OCI-LY1 (cell line): ENCODE measurements at regions not wholly inside any gene's neighbourhood (a gene's known extent, or its start where the extent isn't known, plus 50 kb on each side); places are given as distances from the start of the nearest gene placed in this dataset.

Experiments used
- H2AFZ ChIP-seq: fragments of 200-600 bp; sonication (generic), shearing (Covaris generic); 2 replicates; pipeline ENCODE4 v1.6.0; 2014; ENCODE audit warnings: antibody characterized with exemption, mild to moderate bottlenecking, low read length
- H3F3A ChIP-seq: fragments of 200-600 bp; sonication (generic), shearing (Covaris generic); 2 replicates; pipeline ENCODE4 v1.6.0; 2014; ENCODE audit warnings: mild to moderate bottlenecking, antibody characterized with exemption, low read length, moderate library complexity; ENCODE audit not compliant: insufficient read depth
- H3K27ac ChIP-seq: fragments of 200-600 bp; sonication (generic); 2 replicates; pipeline ENCODE4 v1.5.1; 2014; ENCODE audit warnings: low read length, mixed run types, mild to moderate bottlenecking, low read depth; ENCODE audit not compliant: poor library complexity, severe bottlenecking
- H3K27me3 ChIP-seq: fragments of 200-600 bp; sonication (generic); 2 replicates; pipeline ENCODE4 v1.6.0; 2014; ENCODE audit warnings: antibody characterized with exemption, mild to moderate bottlenecking, low read length, moderate library complexity; ENCODE audit not compliant: insufficient read depth
- H3K36me3 ChIP-seq: fragments of 200-600 bp; sonication (generic); 2 replicates; pipeline ENCODE4 v1.6.1; 2014; ENCODE audit warnings: mild to moderate bottlenecking, antibody characterized with exemption, low read length, moderate library complexity, mixed read lengths; ENCODE audit not compliant: insufficient read depth
- H3K4me1 ChIP-seq: fragments of 200-600 bp; sonication (generic); 2 replicates; pipeline ENCODE4 v1.5.1; 2014; ENCODE audit warnings: mild to moderate bottlenecking, low read length, moderate library complexity; ENCODE audit not compliant: insufficient read depth, severe bottlenecking
- H3K4me2 ChIP-seq: fragments of 200-600 bp; sonication (generic), shearing (Covaris generic); 2 replicates; pipeline ENCODE4 v1.6.1; 2014; ENCODE audit warnings: low read length
- H3K4me3 ChIP-seq: fragments of 200-600 bp; sonication (generic); 2 replicates; pipeline ENCODE4 v1.5.1; 2014; ENCODE audit warnings: low read length, low read depth, mild to moderate bottlenecking, mixed read lengths; ENCODE audit not compliant: poor library complexity, severe bottlenecking
- H3K79me2 ChIP-seq: fragments of 200-600 bp; shearing (Covaris generic); 2 replicates; pipeline ENCODE4 v1.6.1; 2016; ENCODE audit warnings: mixed run types, low read length, mixed read lengths; ENCODE audit not compliant: insufficient read depth
- H3K9ac ChIP-seq: fragments of 200-600 bp; sonication (generic), shearing (Covaris generic); 2 replicates; pipeline ENCODE4 v1.6.1; 2014; ENCODE audit warnings: mild to moderate bottlenecking, low read length, mixed read lengths
- H3K9me2 ChIP-seq: fragments of 200-600 bp; sonication (generic), shearing (Covaris generic); 2 replicates; pipeline ENCODE4 v1.6.1; 2014; ENCODE audit warnings: low read depth, mild to moderate bottlenecking, low read length, mixed read lengths
- H3K9me3 ChIP-seq: fragments of 200-600 bp; shearing (Covaris generic); 2 replicates; pipeline ENCODE4 v1.6.1; 2014; ENCODE audit warnings: low read length, mixed read lengths
- H4K20me1 ChIP-seq: fragments of 200-600 bp; sonication (generic), shearing (Covaris generic); 2 replicates; pipeline ENCODE4 v1.6.0; 2016; ENCODE audit warnings: mild to moderate bottlenecking, low read length; ENCODE audit not compliant: insufficient read depth
- CTCF ChIP-seq: fragments of 200-600 bp; sonication (generic), shearing (Covaris generic); IDR thresholded peaks from 2 replicates; pipeline ENCODE4 v1.5.1; 2017; ENCODE audit warnings: mild to moderate bottlenecking, antibody characterized with exemption, low read length, moderate library complexity, mixed read lengths
- EZH2 ChIP-seq: fragments of 200-600 bp; sonication (generic), shearing (Covaris generic); IDR thresholded peaks from 2 replicates; pipeline ENCODE4 v1.8.0; 2017; ENCODE audit warnings: borderline replicate concordance, mixed run types, mild to moderate bottlenecking, antibody characterized with exemption, low read length, moderate library complexity, mixed read lengths

DNA sequence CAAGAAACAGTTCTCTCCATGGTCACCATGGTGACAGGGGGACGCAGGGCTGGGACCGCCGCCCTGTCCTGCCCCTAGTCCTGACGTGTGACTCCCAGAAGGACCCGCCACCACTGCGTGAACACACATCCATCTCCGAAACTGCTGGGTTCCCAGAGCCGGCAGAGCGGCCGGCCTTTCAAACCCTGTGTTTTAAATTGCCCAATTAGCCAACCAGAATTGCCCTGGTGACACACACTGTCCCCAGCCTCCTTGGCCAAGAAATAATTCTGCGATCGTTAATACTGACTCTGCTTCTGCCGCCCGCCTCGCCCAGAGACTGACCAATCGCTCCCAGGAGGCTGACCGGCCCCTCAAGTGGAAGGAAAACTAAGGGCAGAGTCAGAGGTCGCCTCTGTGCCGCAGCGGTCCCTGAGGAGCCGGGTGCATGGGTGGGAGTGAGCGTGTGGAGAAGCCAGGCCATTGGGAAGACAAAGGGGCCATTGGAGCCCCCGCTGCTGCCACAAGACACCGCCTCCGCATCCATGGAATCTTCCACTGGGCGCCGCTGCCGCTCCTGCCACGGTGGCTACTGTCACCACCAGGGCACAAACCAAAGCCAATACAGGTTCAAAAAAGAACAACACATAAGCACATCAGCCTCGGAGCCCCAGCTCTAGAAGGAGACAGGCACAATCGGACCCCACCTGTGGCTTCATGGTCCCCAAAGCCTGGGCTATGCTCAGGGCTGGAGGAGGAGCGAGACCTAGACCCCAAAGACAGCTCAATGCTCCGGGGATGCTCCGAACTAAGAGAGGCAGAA lies 273.2 kb downstream of the NPHP4 start:
- H3K27ac ChIP-seq, result no peak overlapping the region

DNA sequence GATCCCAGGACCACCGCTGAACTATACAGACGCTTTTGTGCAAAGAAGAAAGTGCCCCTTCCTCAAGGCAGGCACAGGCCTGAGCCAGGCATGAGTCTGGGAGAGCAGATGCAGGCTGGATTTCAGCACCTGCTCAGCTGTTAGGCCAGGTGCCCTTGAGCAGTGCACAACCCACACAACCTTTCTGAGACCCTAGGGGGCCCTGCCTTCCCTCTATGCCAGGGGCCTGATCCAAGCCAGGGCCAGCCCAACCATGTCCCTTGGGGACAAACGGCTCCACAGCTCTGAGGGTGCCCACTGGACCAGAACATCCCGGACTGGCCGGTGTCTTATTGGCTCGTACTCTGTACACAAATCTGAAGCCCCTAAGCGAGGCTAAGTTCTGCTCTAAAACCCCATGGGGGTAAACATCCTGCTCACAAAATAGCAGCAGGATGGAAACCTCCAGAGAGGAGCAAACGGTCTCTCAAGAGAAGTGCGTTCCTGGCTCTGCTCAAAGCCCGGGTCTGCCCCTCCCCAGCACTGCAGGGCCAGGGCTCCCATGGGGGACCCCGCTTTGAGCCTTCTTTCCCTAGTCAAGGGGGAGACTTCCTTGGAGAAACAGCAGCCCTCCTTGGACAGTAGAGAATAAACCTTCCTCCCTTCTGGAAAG lies 275.1 kb downstream of the NPHP4 start:
- H3K4me3 ChIP-seq, result no peak overlapping the region
- 0 out of 2 replicates have a peak, but pooled peaks cover 4% of the 10 kb centered on the region for H3K27me3 ChIP-seq
- no peaks in the 10 kb centered on the region for H3K9me2 ChIP-seq
- H2AFZ ChIP-seq, result no peak overlapping the region
- TF ChIP-seq EZH2 (no peak), CTCF (no peak)
- H3K27ac ChIP-seq, result no peak overlapping the region
- H3K9ac ChIP-seq, result no peak overlapping the region
- no peaks in the 10 kb centered on the region for H3K4me1 ChIP-seq
- no peaks in the 10 kb centered on the region for H3K79me2 ChIP-seq
- H3F3A ChIP-seq, result no peaks in the 10 kb centered on the region
- H4K20me1 ChIP-seq, result no peaks in the 10 kb centered on the region
- no peaks in the 10 kb centered on the region for H3K9me3 ChIP-seq
- H3K4me2 ChIP-seq, result no peak overlapping the region
- no peaks in the 10 kb centered on the region for H3K36me3 ChIP-seq

More for the DNA sequence above, 273.2 kb downstream of the NPHP4 start:
- Histone ChIP-seq H3F3A (no peaks in the 10 kb centered on the region), H3K36me3 (no peaks in the 10 kb centered on the region), H3K4me1 (no peaks in the 10 kb centered on the region), H4K20me1 (no peaks in the 10 kb centered on the region), H2AFZ (no peak overlapping the region), H3K4me3 (no peak overlapping the region), H3K4me2 (no peak overlapping the region), H3K9me3 (no peaks in the 10 kb centered on the region), H3K79me2 (no peaks in the 10 kb centered on the region), H3K9ac (no peak overlapping the region), H3K9me2 (no peaks in the 10 kb centered on the region), H3K27me3 (0 out of 2 replicates have a peak, but pooled peaks cover 4% of the 10 kb centered on the region)
- no peak for TF ChIP-seq EZH2
- no peak for TF ChIP-seq CTCF

- no peak overlapping the region for H3K9ac ChIP-seq
- H3K9me2 ChIP-seq, result no peaks in the 10 kb centered on the region
- H4K20me1 ChIP-seq, result no peaks in the 10 kb centered on the region
- H2AFZ ChIP-seq, result no peak overlapping the region
- no peaks in the 10 kb centered on the region for H3K36me3 ChIP-seq
- no peaks in the 10 kb centered on the region for H3K9me3 ChIP-seq
- no peak overlapping the region for H3K27ac ChIP-seq
- no peaks in the 10 kb centered on the region for H3F3A ChIP-seq
- H3K27me3 ChIP-seq, result 0 out of 2 replicates have a peak, but pooled peaks cover 4% of the 10 kb centered on the region
- no peaks in the 10 kb centered on the region for H3K4me1 ChIP-seq
- no peak overlapping the region for H3K4me3 ChIP-seq
- H3K79me2 ChIP-seq, result no peaks in the 10 kb centered on the region
- TF ChIP-seq CTCF, result no peak
- TF ChIP-seq EZH2, result no peak
- H3K4me2 ChIP-seq, result no peak overlapping the region
Measured at GRCh38 chr1:5716126-5716525, 276.1 kb downstream of the NPHP4 start.
